GM12878 (cell line): ENCODE measurements at regions not wholly inside any gene's neighbourhood (a gene's known extent, or its start where the extent isn't known, plus 50 kb on each side); places are given as distances from the start of the nearest gene placed in this dataset.

Source experiments
- ATAC-seq: fragments of 200-7000 bp; cut with Tn5 transposase; 3 replicates; pipeline ENCODE4 v1.9.1; 2020; ENCODE audit warnings: mild to moderate bottlenecking, moderate library complexity
- BruUV-seq: library from RNA; stranded (reverse); fragments of 400-500 nt; replicated peaks from 2 replicates; lab custom pipeline; 2021; lab: Mats Ljungman, UMichigan
- CTCF ChIA-PET: fragments of 300-600 bp; sonication (Branson Sonifier 250); formaldehyde crosslinking; extraction: SDS; loops from one replicate; lab custom pipeline; 2021; ENCODE audit warnings: inconsistent platforms; lab: Yijun Ruan, JAX
- POLR2A ChIA-PET: fragments of 350-600 bp; formaldehyde crosslinking; extraction: SDS; loops from one replicate; lab custom pipeline; 2021; ENCODE audit warnings: inconsistent platforms; lab: Charles Lee
- RAD21 ChIA-PET: fragments of 300-600 bp; sonication (Branson Sonifier 250); formaldehyde crosslinking; loops from one replicate; lab custom pipeline; 2023; ENCODE audit warnings: antibody characterized with exemption; ENCODE audit not compliant: unreplicated experiment; lab: Charles Lee
- SMC1A ChIA-PET: fragments of 300-600 bp; sonication (Branson Sonifier 250); formaldehyde crosslinking; loops from one replicate; lab custom pipeline; 2023; ENCODE audit not compliant: unreplicated experiment, uncharacterized antibody; lab: Charles Lee
- DNase-seq: peaks from one replicate; pipeline ENCODE4 v3.0.0-alpha.2; 2011; ENCODE audit warnings: low read depth, low spot score
- FAIRE-seq: peaks from 3 replicates; lab custom pipeline; 2011; peaks lifted over from hg19 to GRCh38; lab: Jason Lieb, UNC
- H2AFZ ChIP-seq: 2 replicates; pipeline ENCODE4 v1.6.0; 2011; ENCODE audit warnings: low read depth, low read length, control low read depth; ENCODE audit not compliant: control insufficient read depth
- H3K27ac ChIP-seq: 2 replicates; pipeline ENCODE4 v1.5.1; 2011; ENCODE audit warnings: control low read depth; ENCODE audit not compliant: control insufficient read depth, insufficient read depth
- H3K27me3 ChIP-seq, 2 experiments: replicated peaks in 1 of 2; 2 replicates each; pipeline versions ENCODE4 v1.6.0 to v1.6.1; 2011; ENCODE audit warnings: low read length in 1 of 2; ENCODE audit not compliant: control insufficient read depth in 2 of 2, insufficient read depth in 2 of 2
- H3K36me3 ChIP-seq, 2 experiments: 2 replicates each; pipeline ENCODE4 v1.5.1; 2011; ENCODE audit warnings: low read length in 1 of 2; ENCODE audit not compliant: control insufficient read depth in 2 of 2, insufficient read depth in 2 of 2
- H3K4me1 ChIP-seq: 2 replicates; pipeline ENCODE4 v1.6.1; 2011; ENCODE audit warnings: mild to moderate bottlenecking, low read length, moderate library complexity, mixed read lengths; ENCODE audit not compliant: control insufficient read depth, insufficient read depth
- H3K4me2 ChIP-seq: 2 replicates; pipeline ENCODE4 v1.6.0; 2011; ENCODE audit warnings: control low read depth; ENCODE audit not compliant: control insufficient read depth, insufficient read depth
- H3K4me3 ChIP-seq: fragments of 200-600 bp; sonication (generic); 2 replicates; pipeline ENCODE4 v1.5.1; 2016
- H3K79me2 ChIP-seq: 2 replicates; pipeline ENCODE4 v1.6.0; 2011; ENCODE audit warnings: low read length; ENCODE audit not compliant: control insufficient read depth, insufficient read depth
- H3K9ac ChIP-seq: 2 replicates; pipeline ENCODE4 v1.8.0; 2011; ENCODE audit warnings: low read length, control low read depth, mixed read lengths; ENCODE audit not compliant: control insufficient read depth, insufficient read depth
- H3K9me3 ChIP-seq: replicated peaks from 3 replicates; pipeline ENCODE4 v1.5.1; 2011; ENCODE audit warnings: mild to moderate bottlenecking, low read length; ENCODE audit not compliant: control insufficient read depth, insufficient read depth
- H4K20me1 ChIP-seq: 2 replicates; pipeline ENCODE4 v1.6.0; 2011; ENCODE audit not compliant: control insufficient read depth, insufficient read depth
- KAT2A ChIP-seq: conservative IDR thresholded peaks from 2 replicates; pipeline ENCODE4 v1.6.1; 2011; ENCODE audit warnings: low read depth, low read length; ENCODE audit not compliant: control insufficient read depth
- WGBS: methylation state at CpG from one replicate; pipeline ENCODE4 v1.1.6; 2016; ENCODE audit warnings: low lambda C conversion rate; ENCODE audit not compliant: insufficient replicate concordance, insufficient coverage; ENCODE audit errors: missing lambda C conversion rate; 5-methylcytosine and 5-hydroxymethylcytosine counted together
- in situ Hi-C: fragments of 300-500 bp; cut with MboI; formaldehyde crosslinking; loops from 9 replicates; pipeline ENCODE4 v1.14.3; 2018; ENCODE audit warnings: mixed read lengths
- intact Hi-C: fragments of 100-400 bp; cut with micrococcal nuclease; formaldehyde crosslinking; loops from one replicate; pipeline ENCODE4 v1.14.2; 2022; ENCODE audit not compliant: unreplicated experiment
- TF ChIP-seq, protein P1 (sequence below): fragments of 450-650 bp; IDR thresholded peaks from 2 replicates; pipeline ENCODE4 v1.6.1; 2016; ENCODE audit warnings: mild to moderate bottlenecking
- TF ChIP-seq, protein P2 (sequence below): IDR thresholded peaks from 2 replicates; pipeline ENCODE4 v1.6.1; 2011; ENCODE audit warnings: mild to moderate bottlenecking, low read depth, low read length, moderate library complexity; ENCODE audit not compliant: insufficient replicate concordance

DNA sequence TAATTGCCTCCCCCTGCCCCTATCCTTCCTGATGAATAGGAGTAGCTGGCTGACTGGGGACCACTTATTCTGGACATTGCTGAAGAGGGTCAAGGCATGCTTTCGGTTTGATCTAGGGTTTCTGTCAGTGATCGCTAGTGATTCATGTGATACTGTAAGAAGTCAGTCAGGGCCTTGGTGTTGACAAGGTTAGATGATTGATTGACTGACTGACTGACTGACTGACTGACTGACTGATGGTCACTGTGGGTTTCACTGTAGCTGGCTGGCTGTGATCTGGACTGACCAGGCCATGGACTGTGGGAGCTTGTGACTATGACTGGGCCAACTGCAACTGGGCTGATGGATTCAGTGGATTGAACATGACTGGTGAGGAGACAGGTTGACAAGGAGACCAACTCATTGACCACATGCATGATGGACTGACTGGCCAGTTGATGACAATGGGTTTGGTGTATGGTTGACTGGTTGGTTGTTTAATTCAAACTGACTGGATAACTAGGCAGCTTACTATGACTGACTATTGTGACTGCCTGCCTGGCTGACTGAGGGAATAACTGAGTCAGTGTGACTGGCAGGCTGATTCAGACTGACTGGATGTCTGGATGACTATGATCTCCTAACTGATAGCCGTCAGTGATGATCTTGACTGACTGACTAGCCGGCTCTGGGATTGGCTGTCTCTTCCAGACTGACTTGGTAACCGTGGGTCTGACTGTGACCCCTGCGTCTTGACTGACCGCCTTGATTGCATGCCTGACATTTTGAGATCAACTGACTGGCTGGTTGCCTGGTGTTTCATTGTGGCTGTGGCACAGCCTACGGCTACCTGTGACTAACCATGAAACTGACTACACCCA, 509.9 kb downstream of the SHQ1 start:
- TF ChIP-seq, protein P1, sequence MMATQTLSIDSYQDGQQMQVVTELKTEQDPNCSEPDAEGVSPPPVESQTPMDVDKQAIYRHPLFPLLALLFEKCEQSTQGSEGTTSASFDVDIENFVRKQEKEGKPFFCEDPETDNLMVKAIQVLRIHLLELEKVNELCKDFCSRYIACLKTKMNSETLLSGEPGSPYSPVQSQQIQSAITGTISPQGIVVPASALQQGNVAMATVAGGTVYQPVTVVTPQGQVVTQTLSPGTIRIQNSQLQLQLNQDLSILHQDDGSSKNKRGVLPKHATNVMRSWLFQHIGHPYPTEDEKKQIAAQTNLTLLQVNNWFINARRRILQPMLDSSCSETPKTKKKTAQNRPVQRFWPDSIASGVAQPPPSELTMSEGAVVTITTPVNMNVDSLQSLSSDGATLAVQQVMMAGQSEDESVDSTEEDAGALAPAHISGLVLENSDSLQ, result peak; percentile 61; the same call in 1 of the 2 replicates
- TF ChIP-seq KAT2A, result no peak
- TF ChIP-seq, protein P2, sequence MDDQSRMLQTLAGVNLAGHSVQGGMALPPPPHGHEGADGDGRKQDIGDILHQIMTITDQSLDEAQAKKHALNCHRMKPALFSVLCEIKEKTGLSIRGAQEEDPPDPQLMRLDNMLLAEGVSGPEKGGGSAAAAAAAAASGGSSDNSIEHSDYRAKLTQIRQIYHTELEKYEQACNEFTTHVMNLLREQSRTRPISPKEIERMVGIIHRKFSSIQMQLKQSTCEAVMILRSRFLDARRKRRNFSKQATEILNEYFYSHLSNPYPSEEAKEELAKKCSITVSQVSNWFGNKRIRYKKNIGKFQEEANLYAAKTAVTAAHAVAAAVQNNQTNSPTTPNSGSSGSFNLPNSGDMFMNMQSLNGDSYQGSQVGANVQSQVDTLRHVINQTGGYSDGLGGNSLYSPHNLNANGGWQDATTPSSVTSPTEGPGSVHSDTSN, result peak; percentile 7
- ChIA-PET CTCF (no interaction called here), RAD21 (interaction anchor here (0.6 kb wide), 1 partner anchor 22 kb away, joined by 3 read pairs; no protein-coding TSS in a partner anchor), SMC1A (no interaction called here), POLR2A (no interaction called here)
- Histone ChIP-seq H3K4me2 (no peak overlapping the region), H3K9me3 (no peaks in the 10 kb centered on the region; the same call in 2 of the 3 replicates), H3K9ac (no peak overlapping the region), H3K79me2 (no peaks in the 10 kb centered on the region), H2AFZ (no peak overlapping the region), H4K20me1 (no peaks in the 10 kb centered on the region), H3K27ac (no peak overlapping the region), H3K4me3 (no peak overlapping the region), H3K36me3 (no peaks in the 10 kb centered on the region), H3K27me3 (no peaks in the 10 kb centered on the region; a peak in 1 of 4 replicates), H3K4me1 (peaks cover 7% of the 10 kb centered on the region)
- FAIRE-seq, result peak; percentile 41
- intact Hi-C loops, result no loop called here
- no TSS peak for BruUV-seq
- DNase-seq, result no peak
- WGBS, result 72% methylated on average over 8 of the region's 8 CpGs
- no peak for ATAC-seq
- in situ Hi-C loops, result no loop called here
